ENCODE measurements at regions not wholly inside any gene's neighbourhood (a gene's known extent, or its start where the extent isn't known, plus 50 kb on each side); places are given as distances from the start of the nearest gene placed in this dataset.
"Not testable (repeated sequence)": the region's sequence is repeated elsewhere in the genome, so short reads cannot be mapped to it uniquely, and the experiment has no call there.

DNA sequence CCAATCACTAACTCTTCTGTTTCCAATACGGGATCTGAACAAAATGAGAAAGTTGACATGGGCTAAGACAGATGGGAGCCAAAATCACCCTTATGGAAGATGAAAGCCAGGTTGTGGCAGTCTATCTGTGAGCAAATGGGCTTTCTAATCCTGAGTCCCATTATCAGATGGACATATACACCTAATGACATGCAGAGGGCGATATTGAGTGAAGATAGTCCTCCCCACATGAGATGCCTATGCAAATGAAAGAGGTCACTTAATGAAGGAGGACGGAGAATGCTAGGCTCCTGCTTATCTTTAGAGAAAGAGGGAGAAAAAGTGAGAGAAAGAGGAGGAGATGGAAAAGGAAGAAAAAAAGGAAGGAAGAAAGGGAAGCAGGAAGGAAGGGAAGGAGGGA, 547.5 kb downstream of the NLGN4X start:
- 40 to 50% (median 45%) methylated on average over 3 of the region's 3 CpGs for WGBS, 3 donors
- Histone ChIP-seq H3K9me3 (ENCODE audit: control insufficient read depth in 2 of 2, insufficient read depth in 1 of 2, low read depth in 1 of 2, low read length in 1 of 2) (no peaks in the 10 kb centered on the region), H3K4me3 (ENCODE audit: low read depth in 1 of 3, low read length in 3 of 3) (no peak overlapping the region), H3K27me3 (ENCODE audit: control insufficient read depth in 3 of 3, insufficient read depth in 3 of 3, low read length in 3 of 3) (no peaks in the 10 kb centered on the region), H3K4me1 (ENCODE audit: control insufficient read depth in 3 of 3, insufficient read depth in 2 of 3, low read depth in 1 of 3, low read length in 2 of 3) (no peaks in the 10 kb centered on the region), H3K27ac (ENCODE audit: low read depth in 1 of 3, low read length in 2 of 3) (no peak overlapping the region), H3K36me3 (ENCODE audit: control insufficient read depth in 3 of 3, insufficient read depth in 2 of 3, low read depth in 1 of 3, low read length in 3 of 3) (no peaks in the 10 kb centered on the region)
- DNase-seq (no peak), FAIRE-seq (no peak)

GRCh38 chrX:5674036-5674435, 554.6 kb downstream of the NLGN4X start:
- DNase-seq (no peak), FAIRE-seq (no peak)

DNA sequence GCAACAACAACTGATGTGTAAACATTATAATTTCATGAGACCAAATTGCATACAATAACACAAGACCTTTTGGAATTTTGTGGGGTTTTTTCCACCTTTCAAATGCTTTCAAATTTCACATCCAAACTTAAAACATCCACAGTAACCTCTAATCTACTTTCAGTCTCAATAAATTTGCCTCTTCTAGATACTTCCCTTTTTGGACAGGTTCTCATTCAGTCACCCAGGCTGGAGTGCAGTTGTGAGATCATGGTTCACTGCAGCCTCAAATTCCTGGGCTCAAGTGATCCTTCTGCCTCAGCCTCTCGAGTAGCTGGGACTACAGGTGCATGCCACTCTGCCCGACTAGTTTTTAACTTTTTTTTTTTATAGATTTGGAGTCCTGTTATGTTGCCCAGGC, 556.6 kb downstream of the NLGN4X start:
- Histone ChIP-seq H3K9me3 (ENCODE audit: control insufficient read depth in 2 of 2, insufficient read depth in 1 of 2, low read depth in 1 of 2, low read length in 1 of 2) (peaks cover 0 to 4% of the 10 kb centered on the region in 2 donors), H3K27ac (ENCODE audit: low read depth in 1 of 3, low read length in 2 of 3) (no peak overlapping the region), H3K4me3 (ENCODE audit: low read depth in 1 of 3, low read length in 3 of 3) (no peak overlapping the region), H3K36me3 (ENCODE audit: control insufficient read depth in 3 of 3, insufficient read depth in 2 of 3, low read depth in 1 of 3, low read length in 3 of 3) (no peaks in the 10 kb centered on the region), H3K27me3 (ENCODE audit: control insufficient read depth in 3 of 3, insufficient read depth in 3 of 3, low read length in 3 of 3) (no peaks in the 10 kb centered on the region), H3K4me1 (ENCODE audit: control insufficient read depth in 3 of 3, insufficient read depth in 2 of 3, low read depth in 1 of 3, low read length in 2 of 3) (no peaks in the 10 kb centered on the region)
- DNase-seq (no peak), FAIRE-seq (no peak)
- WGBS, 3 donors = 41 to 70% (median 44%) methylated on average over 2 of the region's 2 CpGs

More at GRCh38 chrX:5674036-5674435, 554.6 kb downstream of the NLGN4X start:
- peaks cover 0 to 3% of the 10 kb centered on the region in 2 donors for H3K9me3 ChIP-seq (ENCODE audit: control insufficient read depth in 2 of 2, insufficient read depth in 1 of 2, low read depth in 1 of 2, low read length in 1 of 2)
- no peak overlapping the region for H3K27ac ChIP-seq (ENCODE audit: low read depth in 1 of 3, low read length in 2 of 3)
- H3K4me1 ChIP-seq (ENCODE audit: control insufficient read depth in 3 of 3, insufficient read depth in 2 of 3, low read depth in 1 of 3, low read length in 2 of 3) = no peaks in the 10 kb centered on the region
- no peak overlapping the region for H3K4me3 ChIP-seq (ENCODE audit: low read depth in 1 of 3, low read length in 3 of 3)
- WGBS, 3 donors = 71 to 76% (median 72%) methylated on average over 3 of the region's 3 CpGs
- H3K27me3 ChIP-seq (ENCODE audit: control insufficient read depth in 3 of 3, insufficient read depth in 3 of 3, low read length in 3 of 3) = no peaks in the 10 kb centered on the region
- no peaks in the 10 kb centered on the region for H3K36me3 ChIP-seq (ENCODE audit: control insufficient read depth in 3 of 3, insufficient read depth in 2 of 3, low read depth in 1 of 3, low read length in 3 of 3)

- not testable (repeated sequence) for H3K9me3 ChIP-seq (ENCODE audit: control insufficient read depth in 2 of 2, insufficient read depth in 1 of 2, low read depth in 1 of 2, low read length in 1 of 2); H3K36me3 ChIP-seq (ENCODE audit: control insufficient read depth in 3 of 3, insufficient read depth in 2 of 3, low read depth in 1 of 3, low read length in 3 of 3); H3K4me3 ChIP-seq (ENCODE audit: low read depth in 1 of 3, low read length in 3 of 3); H3K27me3 ChIP-seq (ENCODE audit: control insufficient read depth in 3 of 3, insufficient read depth in 3 of 3, low read length in 3 of 3); H3K27ac ChIP-seq (ENCODE audit: low read depth in 1 of 3, low read length in 2 of 3); H3K4me1 ChIP-seq (ENCODE audit: control insufficient read depth in 3 of 3, insufficient read depth in 2 of 3, low read depth in 1 of 3, low read length in 2 of 3); FAIRE-seq; DNase-seq
- 54 to 88% (median 67%) methylated on average over 4 of the region's 4 CpGs for WGBS, 3 donors
Observed at GRCh38 chrX:5666689-5667088, 562.0 kb downstream of the NLGN4X start.

DNA sequence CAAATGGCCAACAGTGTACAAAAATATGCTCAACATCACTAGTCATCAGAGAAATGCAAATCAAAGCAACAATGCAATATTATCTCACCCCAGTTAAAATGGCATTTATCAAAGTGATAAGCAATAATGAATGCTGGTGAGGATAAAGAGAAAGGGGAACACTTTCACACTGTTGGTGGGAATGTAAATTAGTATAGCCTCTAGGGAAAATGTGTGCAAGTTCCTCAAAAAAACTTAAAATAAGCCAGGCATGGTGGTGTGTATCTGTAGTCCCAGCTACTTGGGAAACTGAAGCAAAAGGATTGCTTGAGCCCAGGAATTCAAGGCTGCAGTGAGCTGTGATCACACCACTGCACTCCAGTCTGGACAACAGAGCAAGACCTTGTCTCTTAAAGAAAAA, 572.1 kb downstream of the NLGN4X start:
- no peak for FAIRE-seq

GRCh38 chrX:5650904-5651303, 577.8 kb downstream of the NLGN4X start:
- Histone ChIP-seq H3K27ac (ENCODE audit: low read depth in 1 of 3, low read length in 2 of 3) (no peak overlapping the region), H3K4me3 (ENCODE audit: low read depth in 1 of 3, low read length in 3 of 3) (no peak overlapping the region), H3K36me3 (ENCODE audit: control insufficient read depth in 3 of 3, insufficient read depth in 2 of 3, low read depth in 1 of 3, low read length in 3 of 3) (no peaks in the 10 kb centered on the region), H3K9me3 (ENCODE audit: control insufficient read depth in 2 of 2, insufficient read depth in 1 of 2, low read depth in 1 of 2, low read length in 1 of 2) (peaks cover 0 to 8% of the 10 kb centered on the region in 2 donors), H3K27me3 (ENCODE audit: control insufficient read depth in 3 of 3, insufficient read depth in 3 of 3, low read length in 3 of 3) (no peaks in the 10 kb centered on the region), H3K4me1 (ENCODE audit: control insufficient read depth in 3 of 3, insufficient read depth in 2 of 3, low read depth in 1 of 3, low read length in 2 of 3) (no peaks in the 10 kb centered on the region)
- 53 to 70% (median 60%) methylated on average over 3 of the region's 3 CpGs for WGBS, 3 donors
- no peak for DNase-seq
- no peak for FAIRE-seq

More for the DNA sequence above, 572.1 kb downstream of the NLGN4X start:
- DNase-seq = no peak
- Histone ChIP-seq H3K4me3 (ENCODE audit: low read depth in 1 of 3, low read length in 3 of 3) (no peak overlapping the region), H3K36me3 (ENCODE audit: control insufficient read depth in 3 of 3, insufficient read depth in 2 of 3, low read depth in 1 of 3, low read length in 3 of 3) (no peaks in the 10 kb centered on the region), H3K9me3 (ENCODE audit: control insufficient read depth in 2 of 2, insufficient read depth in 1 of 2, low read depth in 1 of 2, low read length in 1 of 2) (peaks cover 0 to 8% of the 10 kb centered on the region in 2 donors), H3K27ac (ENCODE audit: low read depth in 1 of 3, low read length in 2 of 3) (no peak overlapping the region), H3K27me3 (ENCODE audit: control insufficient read depth in 3 of 3, insufficient read depth in 3 of 3, low read length in 3 of 3) (no peaks in the 10 kb centered on the region), H3K4me1 (ENCODE audit: control insufficient read depth in 3 of 3, insufficient read depth in 2 of 3, low read depth in 1 of 3, low read length in 2 of 3) (no peaks in the 10 kb centered on the region)

- Histone ChIP-seq H3K27ac (ENCODE audit: low read depth in 1 of 3, low read length in 2 of 3) (no peak overlapping the region), H3K27me3 (ENCODE audit: control insufficient read depth in 3 of 3, insufficient read depth in 3 of 3, low read length in 3 of 3) (no peaks in the 10 kb centered on the region), H3K4me3 (ENCODE audit: low read depth in 1 of 3, low read length in 3 of 3) (no peak overlapping the region), H3K36me3 (ENCODE audit: control insufficient read depth in 3 of 3, insufficient read depth in 2 of 3, low read depth in 1 of 3, low read length in 3 of 3) (no peaks in the 10 kb centered on the region), H3K4me1 (ENCODE audit: control insufficient read depth in 3 of 3, insufficient read depth in 2 of 3, low read depth in 1 of 3, low read length in 2 of 3) (no peaks in the 10 kb centered on the region), H3K9me3 (ENCODE audit: control insufficient read depth in 2 of 2, insufficient read depth in 1 of 2, low read depth in 1 of 2, low read length in 1 of 2) (no peaks in the 10 kb centered on the region)
- FAIRE-seq (no peak), DNase-seq (no peak)
- 73 to 78% (median 77%) methylated on average over 12 of the region's 12 CpGs for WGBS, 3 donors
Observed at GRCh38 chrX:5648941-5649568, 579.6 kb downstream of the NLGN4X start.

- H3K27ac ChIP-seq (ENCODE audit: low read depth in 1 of 3, low read length in 2 of 3) = no peak overlapping the region
- 54 to 65% (median 54%) methylated on average over 5 of the region's 5 CpGs for WGBS, 3 donors
- FAIRE-seq = no peak
- H3K4me1 ChIP-seq (ENCODE audit: control insufficient read depth in 3 of 3, insufficient read depth in 2 of 3, low read depth in 1 of 3, low read length in 2 of 3) = no peaks in the 10 kb centered on the region
- H3K27me3 ChIP-seq (ENCODE audit: control insufficient read depth in 3 of 3, insufficient read depth in 3 of 3, low read length in 3 of 3) = no peaks in the 10 kb centered on the region
- no peaks in the 10 kb centered on the region for H3K36me3 ChIP-seq (ENCODE audit: control insufficient read depth in 3 of 3, insufficient read depth in 2 of 3, low read depth in 1 of 3, low read length in 3 of 3)
- DNase-seq = no peak
- H3K9me3 ChIP-seq (ENCODE audit: control insufficient read depth in 2 of 2, insufficient read depth in 1 of 2, low read depth in 1 of 2, low read length in 1 of 2) = no peaks in the 10 kb centered on the region
- no peak overlapping the region for H3K4me3 ChIP-seq (ENCODE audit: low read depth in 1 of 3, low read length in 3 of 3)
Observed at GRCh38 chrX:5646818-5647217, 581.8 kb downstream of the NLGN4X start.

GRCh38 chrX:5644776-5645175, 583.9 kb downstream of the NLGN4X start:
- Histone ChIP-seq H3K36me3 (ENCODE audit: control insufficient read depth in 3 of 3, insufficient read depth in 2 of 3, low read depth in 1 of 3, low read length in 3 of 3) (no peaks in the 10 kb centered on the region), H3K9me3 (ENCODE audit: control insufficient read depth in 2 of 2, insufficient read depth in 1 of 2, low read depth in 1 of 2, low read length in 1 of 2) (no peaks in the 10 kb centered on the region), H3K4me1 (ENCODE audit: control insufficient read depth in 3 of 3, insufficient read depth in 2 of 3, low read depth in 1 of 3, low read length in 2 of 3) (no peaks in the 10 kb centered on the region), H3K27me3 (ENCODE audit: control insufficient read depth in 3 of 3, insufficient read depth in 3 of 3, low read length in 3 of 3) (no peaks in the 10 kb centered on the region), H3K27ac (ENCODE audit: low read depth in 1 of 3, low read length in 2 of 3) (no peak overlapping the region), H3K4me3 (ENCODE audit: low read depth in 1 of 3, low read length in 3 of 3) (no peak overlapping the region)
- DNase-seq (no peak), FAIRE-seq (no peak)
- WGBS, 3 donors = 49 to 58% (median 58%) methylated on average over 8 of the region's 8 CpGs

All from small intestine (tissue), 7 donors.